CD4-positive, alpha-beta T cell treated with Interleukin-21 for 1 hour (primary cell): ENCODE measurements at regions not wholly inside any gene's neighbourhood (a gene's known extent, or its start where the extent isn't known, plus 50 kb on each side); places are given as distances from the start of the nearest gene placed in this dataset.

Experiments used
- DNase-seq: peaks from one replicate; pipeline ENCODE4 v3.0.0-alpha.2; 2020

GRCh38 chr13:106685143-106685542, 117.2 kb upstream of the ARGLU1 start:
- no peak for DNase-seq

DNA sequence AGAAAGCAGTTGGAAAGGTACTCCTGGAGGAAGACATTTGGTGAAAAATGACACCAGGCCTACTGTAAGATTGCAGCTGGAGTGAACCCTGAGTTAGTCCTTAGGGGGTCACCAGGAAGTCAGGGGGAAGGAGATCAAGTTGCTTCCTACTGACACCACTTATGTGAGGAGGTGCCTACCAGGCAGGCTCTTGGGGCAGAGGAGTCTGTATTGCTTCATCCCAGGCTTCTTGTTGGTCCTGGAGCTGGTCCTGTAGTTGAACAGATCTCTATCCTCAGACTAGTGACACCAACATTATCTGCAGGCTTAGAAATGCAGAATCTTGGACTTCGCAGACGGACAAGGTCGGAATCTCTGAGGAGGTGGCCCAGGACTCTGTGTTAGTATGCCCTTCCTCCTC, 116.0 kb upstream of the ARGLU1 start:
- no peak for DNase-seq

DNA sequence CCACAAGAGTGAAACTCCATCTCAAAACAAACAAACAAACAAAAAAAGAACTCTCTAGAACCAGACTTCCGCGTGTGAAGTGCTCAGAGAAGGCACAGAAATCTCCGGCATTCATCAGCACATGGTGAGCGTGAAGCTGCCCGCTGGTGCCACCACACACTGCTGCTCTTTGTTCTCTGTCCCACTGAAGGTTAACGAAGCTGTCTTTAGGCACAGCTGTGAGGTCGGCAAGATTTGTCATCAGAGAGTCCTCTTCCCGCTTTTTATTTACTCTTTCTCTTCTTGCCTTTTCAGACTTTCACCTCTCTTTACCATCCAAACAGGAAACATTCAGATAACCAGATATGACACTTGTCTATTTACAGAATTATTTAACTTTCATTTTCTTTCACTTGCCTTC, 115.2 kb upstream of the ARGLU1 start:
- no peak for DNase-seq

DNA sequence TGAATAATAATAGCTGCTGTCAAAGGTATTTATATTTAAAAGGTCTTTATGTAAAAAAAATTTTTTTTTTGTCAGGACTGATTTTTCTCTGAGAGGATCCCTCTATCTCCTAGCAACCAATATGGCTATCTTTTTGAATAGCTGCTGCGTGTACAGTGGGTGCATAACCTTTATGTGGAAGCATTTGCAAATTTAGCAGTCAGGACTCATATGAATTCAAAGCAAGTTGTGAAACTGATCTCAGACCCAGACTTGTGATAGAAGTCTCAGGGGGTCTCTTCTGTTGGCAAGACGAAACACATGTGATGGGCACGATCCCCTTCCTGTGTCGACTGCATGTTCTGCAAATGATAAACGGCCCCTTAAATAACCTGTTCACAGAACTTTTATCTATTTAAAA, 114.1 kb upstream of the ARGLU1 start:
- DNase-seq = no peak

DNA sequence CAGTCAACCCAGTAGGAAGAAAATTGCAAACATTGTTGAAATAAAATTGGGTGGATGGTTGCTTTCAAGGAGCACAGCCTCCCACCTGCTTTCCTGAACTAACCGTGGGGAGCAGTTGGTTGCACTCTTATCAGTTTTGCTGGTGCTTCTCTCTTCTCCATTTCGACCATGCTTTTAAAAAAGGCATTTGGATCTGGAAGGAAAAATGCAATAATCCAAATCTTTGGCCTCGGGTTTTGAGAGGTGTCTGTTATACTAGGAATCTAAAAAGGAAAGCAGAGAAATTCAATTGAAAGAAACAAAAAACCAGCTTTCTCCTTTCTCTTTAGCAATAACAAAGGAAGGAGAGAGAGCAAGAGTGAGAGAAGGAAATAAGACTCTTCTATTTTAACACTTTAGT, 113.6 kb upstream of the ARGLU1 start:
- no peak for DNase-seq

DNA sequence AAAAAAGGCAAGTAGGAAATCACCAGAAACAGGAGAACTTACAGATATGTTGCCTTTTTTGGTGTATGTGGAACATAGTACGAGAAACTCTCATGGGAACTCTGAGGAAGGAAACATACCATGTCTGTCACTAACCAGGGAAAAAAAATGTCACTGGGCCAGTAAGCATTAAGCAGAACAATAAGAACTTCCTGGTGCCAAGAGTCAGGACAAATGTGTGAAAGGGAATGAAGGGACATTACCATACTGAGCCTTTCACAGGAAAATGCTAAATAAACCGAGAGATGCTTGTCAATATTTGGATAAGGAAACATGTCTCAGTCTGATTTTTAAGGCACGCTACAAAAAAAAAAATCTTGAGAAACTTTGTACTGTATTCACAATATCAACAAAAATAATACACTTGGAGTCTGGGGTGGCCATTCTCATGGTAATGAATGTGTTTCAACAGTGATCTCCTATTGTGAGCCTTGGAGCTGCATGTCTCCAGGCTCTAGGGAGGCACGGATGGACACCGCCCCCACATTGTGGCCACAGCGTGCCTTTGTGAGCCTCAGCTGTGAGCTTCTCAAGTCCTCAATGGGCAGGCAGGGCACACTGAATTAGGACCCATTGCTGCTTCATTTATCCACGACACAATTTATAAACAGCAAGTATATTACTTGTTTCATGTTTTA, 113.0 kb upstream of the ARGLU1 start:
- no peak for DNase-seq

DNA sequence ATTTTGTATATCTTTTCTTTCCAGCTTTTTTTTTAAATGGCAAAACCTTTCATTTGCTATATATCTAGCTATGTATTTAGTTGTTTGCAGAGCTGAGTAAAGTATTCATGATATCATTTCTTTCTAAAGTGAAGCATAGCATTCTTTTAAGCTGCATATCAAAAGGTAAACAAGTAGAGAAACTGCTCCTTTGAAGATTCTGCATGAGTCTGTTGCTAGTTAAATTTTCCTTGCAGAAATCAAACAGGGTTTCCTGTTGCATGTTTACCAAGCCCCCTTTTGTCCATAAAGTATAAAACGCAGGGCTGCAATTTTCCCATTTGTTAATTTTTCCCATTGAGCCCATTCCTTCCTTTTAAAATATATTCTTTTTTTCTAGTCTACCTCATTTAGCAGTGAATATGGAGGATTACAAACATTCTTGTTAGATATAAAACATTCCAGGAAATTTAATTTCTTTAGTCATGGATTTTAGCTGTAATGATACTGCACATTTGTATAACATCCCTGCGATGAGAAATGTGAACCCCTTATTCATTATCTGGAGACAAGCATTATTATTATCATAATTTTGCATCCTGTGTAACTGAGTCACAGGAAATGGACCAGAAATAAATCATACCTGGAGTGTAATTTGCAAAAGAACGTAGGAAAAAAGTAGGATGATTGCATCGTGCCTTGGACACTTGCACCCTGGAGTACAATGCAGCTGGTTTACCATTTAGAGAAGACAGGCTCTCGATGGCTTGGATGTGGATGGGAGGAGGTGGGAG, 110.9 kb upstream of the ARGLU1 start:
- DNase-seq = no peak

DNA sequence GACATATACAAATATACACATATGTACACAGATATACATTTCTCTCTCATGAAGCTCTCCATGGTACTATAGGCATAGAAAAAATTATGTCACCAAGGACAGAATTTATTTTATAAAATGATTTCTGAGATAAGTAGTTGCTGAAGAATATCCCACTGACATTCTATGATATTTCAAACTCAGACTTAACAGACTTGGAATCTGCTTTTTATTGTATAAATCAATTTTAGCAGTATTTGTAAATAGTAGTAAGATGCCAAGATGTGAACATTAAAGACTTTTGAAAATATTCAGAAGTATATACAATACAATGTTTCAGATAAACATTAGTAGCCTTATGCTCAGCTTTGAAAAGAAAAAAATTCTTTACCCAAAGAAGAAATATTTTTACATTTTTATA, 107.4 kb upstream of the ARGLU1 start:
- no peak for DNase-seq

DNA sequence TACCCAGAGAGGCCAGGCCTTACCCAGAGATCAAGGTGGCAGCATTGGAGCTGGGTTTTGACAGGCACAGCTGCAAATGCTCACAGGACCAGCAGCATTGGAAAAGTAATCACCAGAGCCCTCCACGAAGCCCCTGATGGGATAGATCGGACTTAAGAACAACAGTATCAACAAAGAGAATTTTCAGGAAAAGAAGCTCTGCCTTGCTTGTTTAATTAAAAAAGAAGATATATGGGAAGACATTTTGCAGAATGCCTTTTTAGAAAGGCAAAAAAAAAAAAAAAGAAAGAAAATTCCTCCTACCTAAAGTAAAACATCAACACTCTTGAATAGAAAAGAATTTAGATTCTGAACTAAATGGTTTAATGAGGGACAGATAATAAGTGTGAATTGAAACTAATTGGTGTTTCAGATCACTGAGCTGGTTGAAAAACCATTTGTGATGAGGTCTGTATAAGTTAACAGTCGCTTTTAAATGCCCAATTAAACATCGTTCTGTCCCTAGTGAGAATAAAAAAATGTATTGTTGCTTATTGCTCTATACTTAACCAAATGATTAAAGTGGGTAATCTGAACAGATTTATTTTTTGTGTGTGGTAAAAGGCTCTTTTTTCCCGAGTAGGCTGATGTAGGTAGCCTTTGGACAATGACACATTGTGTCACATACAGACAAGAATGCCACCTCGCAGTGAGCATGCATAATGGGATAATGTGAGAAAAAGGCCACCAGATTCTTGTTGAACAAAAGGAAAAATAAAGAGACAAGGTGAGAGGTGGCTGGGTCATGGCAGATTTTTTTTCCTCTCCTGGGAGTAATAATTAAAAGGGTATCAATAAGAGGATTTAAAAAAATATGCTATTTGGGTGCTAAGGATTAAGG, 93.0 kb upstream of the ARGLU1 start:
- DNase-seq = no peak

- DNase-seq = no peak
Observed at GRCh38 chr13:106657104-106657503, 89.2 kb upstream of the ARGLU1 start.

- DNase-seq = no peak
Observed at GRCh38 chr13:106656186-106656585, 88.2 kb upstream of the ARGLU1 start.

GRCh38 chr13:106651442-106651841, 83.5 kb upstream of the ARGLU1 start:
- no peak for DNase-seq

DNA sequence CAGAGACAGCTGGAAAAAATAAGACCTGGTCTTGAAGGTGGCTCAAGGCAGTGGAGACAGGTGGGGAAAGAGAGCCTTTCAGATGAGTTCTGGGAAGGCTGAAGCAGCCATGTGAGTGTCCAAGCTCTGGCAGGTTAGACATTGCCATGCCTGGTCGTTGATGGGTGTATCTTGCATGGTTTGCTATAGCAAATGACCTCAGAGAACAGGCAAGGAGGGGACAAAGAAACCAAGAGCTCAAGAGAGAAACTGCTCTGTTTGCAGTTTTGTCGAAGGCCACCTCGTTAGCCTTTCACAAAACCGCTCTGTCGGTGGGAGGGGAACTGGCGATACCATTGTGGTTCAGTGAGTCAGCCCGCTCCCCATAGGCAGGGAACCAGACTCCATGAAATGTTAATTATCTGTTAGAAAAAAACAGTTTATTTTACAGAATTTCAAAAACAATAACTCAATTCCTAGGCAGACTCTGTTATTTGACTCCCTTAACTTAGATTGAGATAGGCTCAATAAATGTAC, 82.8 kb upstream of the ARGLU1 start:
- no peak for DNase-seq

GRCh38 chr13:106649495-106649894, 81.6 kb upstream of the ARGLU1 start:
- no peak for DNase-seq

- DNase-seq = no peak
Observed at GRCh38 chr13:106640515-106640914, 72.6 kb upstream of the ARGLU1 start.

DNA sequence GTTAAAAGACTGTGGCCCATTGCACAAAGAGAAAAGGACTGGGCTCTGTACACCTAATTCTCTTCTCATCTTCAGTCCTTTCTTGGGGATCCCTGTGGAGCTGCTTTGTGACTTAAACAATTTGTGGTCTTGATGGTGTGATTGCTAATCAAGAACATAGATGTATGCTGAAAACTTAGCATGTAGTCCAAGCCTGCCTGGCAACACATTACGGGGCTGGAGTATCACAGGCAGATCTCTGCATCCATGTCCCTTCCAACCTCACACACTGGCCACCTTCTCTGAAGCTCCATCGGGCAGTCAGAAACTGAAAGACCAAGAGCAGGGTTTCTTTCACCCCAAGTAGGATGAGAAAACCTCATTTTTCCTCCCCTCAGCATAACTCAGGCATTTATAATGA, 69.6 kb upstream of the ARGLU1 start:
- no peak for DNase-seq

GRCh38 chr13:106636492-106636891, 68.6 kb upstream of the ARGLU1 start:
- DNase-seq = no peak

DNA sequence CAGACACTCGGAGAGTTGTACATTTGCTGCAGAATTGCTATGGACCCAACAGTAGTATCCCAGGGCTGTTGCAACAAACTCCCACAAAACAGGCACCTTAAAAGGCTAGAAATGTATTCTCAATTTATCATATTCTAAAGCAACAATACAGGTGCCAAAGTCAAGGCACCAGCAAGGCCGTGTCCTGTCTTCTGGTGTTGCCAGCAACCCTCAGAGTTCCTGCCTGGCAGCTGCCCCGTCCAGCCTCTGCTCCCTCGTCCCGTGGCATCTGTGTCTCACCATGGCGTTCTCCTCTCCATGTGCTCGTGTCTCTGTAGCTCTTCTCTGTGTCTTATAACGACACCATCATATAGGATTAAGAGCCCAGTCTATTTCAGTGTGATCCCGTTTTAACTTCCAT, 67.7 kb upstream of the ARGLU1 start:
- DNase-seq = no peak

DNA sequence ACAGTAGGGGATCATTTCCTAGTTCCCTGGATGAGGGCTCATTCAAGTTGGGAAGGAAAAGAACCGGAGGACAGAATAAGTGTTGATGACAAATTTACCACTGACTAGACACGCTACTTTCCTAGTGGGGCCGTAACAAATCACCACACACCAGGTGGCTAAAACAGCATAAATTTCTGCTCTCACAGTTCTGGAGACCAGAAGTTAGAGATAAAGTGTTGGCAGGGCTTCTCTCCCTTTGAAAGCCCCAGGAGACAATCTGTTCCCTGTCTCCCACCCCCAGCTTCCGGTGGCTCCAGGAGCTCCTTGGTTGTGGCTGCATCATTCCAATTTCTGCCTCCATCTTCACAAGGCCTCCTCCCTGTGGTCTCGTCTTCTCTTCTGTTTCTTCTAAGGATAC, 65.4 kb upstream of the ARGLU1 start:
- no peak for DNase-seq

GRCh38 chr13:106630650-106631049, 62.7 kb upstream of the ARGLU1 start:
- no peak for DNase-seq

GRCh38 chr13:106630162-106630561, 62.2 kb upstream of the ARGLU1 start:
- DNase-seq = no peak

- DNase-seq = no peak
Observed at GRCh38 chr13:106628936-106629659, 61.2 kb upstream of the ARGLU1 start.

GRCh38 chr13:106626473-106626872, 58.5 kb upstream of the ARGLU1 start:
- DNase-seq = no peak
